ENCODE measurements at regions not wholly inside any gene's neighbourhood (a gene's known extent, or its start where the extent isn't known, plus 50 kb on each side); places are given as distances from the start of the nearest gene placed in this dataset.

- TF ChIP-seq, protein P1, sequence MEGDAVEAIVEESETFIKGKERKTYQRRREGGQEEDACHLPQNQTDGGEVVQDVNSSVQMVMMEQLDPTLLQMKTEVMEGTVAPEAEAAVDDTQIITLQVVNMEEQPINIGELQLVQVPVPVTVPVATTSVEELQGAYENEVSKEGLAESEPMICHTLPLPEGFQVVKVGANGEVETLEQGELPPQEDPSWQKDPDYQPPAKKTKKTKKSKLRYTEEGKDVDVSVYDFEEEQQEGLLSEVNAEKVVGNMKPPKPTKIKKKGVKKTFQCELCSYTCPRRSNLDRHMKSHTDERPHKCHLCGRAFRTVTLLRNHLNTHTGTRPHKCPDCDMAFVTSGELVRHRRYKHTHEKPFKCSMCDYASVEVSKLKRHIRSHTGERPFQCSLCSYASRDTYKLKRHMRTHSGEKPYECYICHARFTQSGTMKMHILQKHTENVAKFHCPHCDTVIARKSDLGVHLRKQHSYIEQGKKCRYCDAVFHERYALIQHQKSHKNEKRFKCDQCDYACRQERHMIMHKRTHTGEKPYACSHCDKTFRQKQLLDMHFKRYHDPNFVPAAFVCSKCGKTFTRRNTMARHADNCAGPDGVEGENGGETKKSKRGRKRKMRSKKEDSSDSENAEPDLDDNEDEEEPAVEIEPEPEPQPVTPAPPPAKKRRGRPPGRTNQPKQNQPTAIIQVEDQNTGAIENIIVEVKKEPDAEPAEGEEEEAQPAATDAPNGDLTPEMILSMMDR (IDR thresholded peaks at IDR 0.05), result no peak
- TF ChIP-seq POLR2A (IDR thresholded peaks at IDR 0.05), result no peak
Observed at GRCh38 chr21:16108561-16109075, 378.8 kb downstream of the USP25 start.

Measured in heart left ventricle (tissue), 13 donors.